Stimulated activated CD8-positive, alpha-beta memory T cell treated with anti-CD3 and anti-CD28 coated beads, Interleukin-15, amount 100 ng/mL, for 4 hours (primary cell): ENCODE measurements at regions not wholly inside any gene's neighbourhood (a gene's known extent, or its start where the extent isn't known, plus 50 kb on each side); places are given as distances from the start of the nearest gene placed in this dataset.

Experiments used
- DNase-seq, 2 donors: peaks; one replicate each; pipeline ENCODE4 v3.0.0-alpha.2; 2020; ENCODE audit warnings: low read depth in 2 of 2

GRCh38 chr1:222996310-222996975 is 146.6 kb downstream of the TLR5 start:
- no peak for DNase-seq

GRCh38 chr1:223000632-223001031 is 142.4 kb downstream of the TLR5 start:
- DNase-seq = no peak

GRCh38 chr1:223001653-223002634 is 141.1 kb downstream of the TLR5 start:
- no peak for DNase-seq

- DNase-seq = no peak
Measured at GRCh38 chr1:223003549-223003948, 139.5 kb downstream of the TLR5 start.

GRCh38 chr1:223006371-223006770 is 136.7 kb downstream of the TLR5 start:
- DNase-seq = no peak

GRCh38 chr1:223006917-223007648 is 136.0 kb downstream of the TLR5 start:
- DNase-seq = no peak

GRCh38 chr1:223007935-223008334 is 135.1 kb downstream of the TLR5 start:
- no peak for DNase-seq

GRCh38 chr1:223008808-223009207 is 134.2 kb downstream of the TLR5 start:
- DNase-seq = no peak

GRCh38 chr1:223009406-223009805 is 133.6 kb downstream of the TLR5 start:
- DNase-seq = no peak

- DNase-seq = no peak
Measured at GRCh38 chr1:223010582-223011504, 132.2 kb downstream of the TLR5 start.

GRCh38 chr1:223011505-223011856 is 131.6 kb downstream of the TLR5 start:
- no peak for DNase-seq

GRCh38 chr1:223012176-223012788 is 130.8 kb downstream of the TLR5 start:
- no peak for DNase-seq

GRCh38 chr1:223012938-223013337 is 130.1 kb downstream of the TLR5 start:
- no peak for DNase-seq

GRCh38 chr1:223014142-223014873 is 128.7 kb downstream of the TLR5 start:
- DNase-seq = no peak

- no peak for DNase-seq
Measured at GRCh38 chr1:223016381-223016780, 126.7 kb downstream of the TLR5 start.

- DNase-seq = no peak
Measured at GRCh38 chr1:223016890-223017289, 126.2 kb downstream of the TLR5 start.

GRCh38 chr1:223017291-223017690 is 125.8 kb downstream of the TLR5 start:
- no peak for DNase-seq

GRCh38 chr1:223018534-223018933 is 124.5 kb downstream of the TLR5 start:
- no peak for DNase-seq

- no peak for DNase-seq
Measured at GRCh38 chr1:223019256-223019655, 123.8 kb downstream of the TLR5 start.

GRCh38 chr1:223020770-223021169 is 122.3 kb downstream of the TLR5 start:
- DNase-seq = no peak
